ENCODE measurements at regions not wholly inside any gene's neighbourhood (a gene's known extent, or its start where the extent isn't known, plus 50 kb on each side); places are given as distances from the start of the nearest gene placed in this dataset.
A peak's percentile ranks its signal among the peaks of the same experiment; 100 is the strongest.
"Not testable (repeated sequence)": the region's sequence is repeated elsewhere in the genome, so short reads cannot be mapped to it uniquely, and the experiment has no call there.

DNA sequence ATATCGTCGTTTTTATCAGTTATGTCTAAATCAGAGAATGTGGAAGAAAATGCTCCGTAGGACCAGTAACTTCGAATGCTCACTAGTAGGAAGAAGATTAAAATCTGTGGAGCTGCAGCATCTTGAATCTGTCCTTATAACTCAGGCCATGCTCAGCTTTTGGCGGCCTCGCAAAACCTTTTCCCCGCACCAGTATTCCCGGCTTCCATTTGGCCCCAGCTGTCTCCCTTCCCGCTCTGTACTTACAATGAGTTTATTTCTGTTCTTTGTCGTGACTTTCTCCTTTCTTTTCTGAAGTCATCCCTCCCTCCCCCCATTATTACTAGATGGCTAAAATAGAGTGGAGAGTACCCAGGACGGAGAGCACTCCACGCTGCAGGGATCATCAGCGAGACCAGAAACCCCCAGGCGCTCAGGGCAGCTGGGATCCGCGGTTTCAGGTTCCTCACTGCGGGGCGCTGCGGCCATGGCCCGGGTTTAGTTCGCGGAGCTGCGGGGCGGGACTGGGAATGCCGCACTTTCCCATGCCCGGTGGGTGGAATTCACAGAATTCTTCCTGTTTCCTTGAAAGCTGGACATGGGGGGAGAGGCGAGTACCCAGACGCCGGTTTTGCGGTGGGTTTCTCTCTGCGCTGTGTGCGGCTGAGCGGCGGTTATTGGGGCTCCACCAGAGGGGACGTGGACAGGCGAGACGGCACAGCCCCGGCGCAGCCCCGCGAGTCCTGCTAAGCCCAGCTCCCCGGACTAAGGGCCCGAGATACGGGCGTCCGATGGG, 183.5 kb downstream of the POM121L12 start:
- no peak overlapping the region for H3K27ac ChIP-seq
- ATAC-seq (ENCODE audit: low FRiP score in 2 of 2), result peak; percentile 32 to 63
- H3K4me1 ChIP-seq, result peaks cover 0 to 5% (median 0%) of the 10 kb centered on the region in 4 donors
- no peaks in the 10 kb centered on the region for H3K36me3 ChIP-seq
- H3K9me3 ChIP-seq, result peaks cover 7 to 22% (median 19%) of the 10 kb centered on the region in 4 donors
- DNase-seq, result peak in 1 of 2 donors; percentile 67
- no peak for TF ChIP-seq POLR2A (IDR thresholded peaks at IDR 0.05)
- no peak for TF ChIP-seq EP300 (IDR thresholded peaks at IDR 0.05)
- TF ChIP-seq POLR2AphosphoS5 (IDR thresholded peaks at IDR 0.05), result no peak
- TF ChIP-seq, protein P1, sequence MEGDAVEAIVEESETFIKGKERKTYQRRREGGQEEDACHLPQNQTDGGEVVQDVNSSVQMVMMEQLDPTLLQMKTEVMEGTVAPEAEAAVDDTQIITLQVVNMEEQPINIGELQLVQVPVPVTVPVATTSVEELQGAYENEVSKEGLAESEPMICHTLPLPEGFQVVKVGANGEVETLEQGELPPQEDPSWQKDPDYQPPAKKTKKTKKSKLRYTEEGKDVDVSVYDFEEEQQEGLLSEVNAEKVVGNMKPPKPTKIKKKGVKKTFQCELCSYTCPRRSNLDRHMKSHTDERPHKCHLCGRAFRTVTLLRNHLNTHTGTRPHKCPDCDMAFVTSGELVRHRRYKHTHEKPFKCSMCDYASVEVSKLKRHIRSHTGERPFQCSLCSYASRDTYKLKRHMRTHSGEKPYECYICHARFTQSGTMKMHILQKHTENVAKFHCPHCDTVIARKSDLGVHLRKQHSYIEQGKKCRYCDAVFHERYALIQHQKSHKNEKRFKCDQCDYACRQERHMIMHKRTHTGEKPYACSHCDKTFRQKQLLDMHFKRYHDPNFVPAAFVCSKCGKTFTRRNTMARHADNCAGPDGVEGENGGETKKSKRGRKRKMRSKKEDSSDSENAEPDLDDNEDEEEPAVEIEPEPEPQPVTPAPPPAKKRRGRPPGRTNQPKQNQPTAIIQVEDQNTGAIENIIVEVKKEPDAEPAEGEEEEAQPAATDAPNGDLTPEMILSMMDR (IDR thresholded peaks at IDR 0.05), result no peak
- peak overlapping the region in 2 of 4 donors; percentile 1 to 21 for H3K4me3 ChIP-seq
- no peaks in the 10 kb centered on the region for H3K27me3 ChIP-seq
- WGBS, 2 donors, result 20% methylated on average over 26 to 29 of the region's 46 CpGs

DNA sequence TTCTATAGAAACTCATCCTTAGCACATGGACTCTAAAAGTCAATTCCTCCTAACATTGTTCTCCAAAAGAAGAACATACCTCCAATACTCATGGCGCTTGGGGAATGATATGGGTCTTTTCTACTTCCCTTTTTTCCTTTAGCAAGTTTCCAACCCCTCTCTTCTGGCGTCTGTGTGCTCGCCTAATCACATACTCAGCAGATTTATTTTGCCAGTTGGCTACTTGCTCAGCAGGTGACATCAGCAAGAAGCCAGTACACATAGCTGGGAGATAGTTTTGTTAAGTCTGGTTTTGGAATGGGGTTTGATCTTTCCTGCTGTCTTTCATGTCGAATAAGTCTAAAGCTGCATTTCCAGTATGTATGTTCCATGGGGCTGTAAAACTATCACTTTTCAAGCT, 193.8 kb downstream of the POM121L12 start:
- H3K36me3 ChIP-seq, result no peaks in the 10 kb centered on the region
- no peak for TF ChIP-seq POLR2AphosphoS5 (IDR thresholded peaks at IDR 0.05)
- TF ChIP-seq, protein P1 (IDR thresholded peaks at IDR 0.05), result no peak
- no peak for TF ChIP-seq EP300 (IDR thresholded peaks at IDR 0.05)
- no peak for TF ChIP-seq POLR2A (IDR thresholded peaks at IDR 0.05)
- ATAC-seq (ENCODE audit: low FRiP score in 2 of 2) (no peak), DNase-seq (no peak)
- no peaks in the 10 kb centered on the region for H3K4me1 ChIP-seq
- no peaks in the 10 kb centered on the region for H3K9me3 ChIP-seq
- 74 to 77% methylated on average over 4 of the region's 4 CpGs for WGBS, 2 donors
- H3K27ac ChIP-seq, result no peak overlapping the region
- H3K27me3 ChIP-seq, result no peaks in the 10 kb centered on the region
- no peak overlapping the region for H3K4me3 ChIP-seq

- Histone ChIP-seq H3K9me3 (no peaks in the 10 kb centered on the region), H3K27ac (no peak overlapping the region), H3K36me3 (no peaks in the 10 kb centered on the region), H3K4me3 (no peak overlapping the region), H3K4me1 (no peaks in the 10 kb centered on the region), H3K27me3 (no peaks in the 10 kb centered on the region)
- TF ChIP-seq, protein P1 (IDR thresholded peaks at IDR 0.05), result no peak
- TF ChIP-seq POLR2A (IDR thresholded peaks at IDR 0.05) (no peak), EP300 (IDR thresholded peaks at IDR 0.05) (no peak), POLR2AphosphoS5 (IDR thresholded peaks at IDR 0.05) (no peak)
- ATAC-seq (ENCODE audit: low FRiP score in 2 of 2) (no peak), DNase-seq (no peak)
- 45 to 48% methylated on average over 4 of the region's 4 CpGs for WGBS, 2 donors
These were observed 202.0 kb downstream of the POM121L12 start for GRCh38 chr7:53237344-53237913.

DNA sequence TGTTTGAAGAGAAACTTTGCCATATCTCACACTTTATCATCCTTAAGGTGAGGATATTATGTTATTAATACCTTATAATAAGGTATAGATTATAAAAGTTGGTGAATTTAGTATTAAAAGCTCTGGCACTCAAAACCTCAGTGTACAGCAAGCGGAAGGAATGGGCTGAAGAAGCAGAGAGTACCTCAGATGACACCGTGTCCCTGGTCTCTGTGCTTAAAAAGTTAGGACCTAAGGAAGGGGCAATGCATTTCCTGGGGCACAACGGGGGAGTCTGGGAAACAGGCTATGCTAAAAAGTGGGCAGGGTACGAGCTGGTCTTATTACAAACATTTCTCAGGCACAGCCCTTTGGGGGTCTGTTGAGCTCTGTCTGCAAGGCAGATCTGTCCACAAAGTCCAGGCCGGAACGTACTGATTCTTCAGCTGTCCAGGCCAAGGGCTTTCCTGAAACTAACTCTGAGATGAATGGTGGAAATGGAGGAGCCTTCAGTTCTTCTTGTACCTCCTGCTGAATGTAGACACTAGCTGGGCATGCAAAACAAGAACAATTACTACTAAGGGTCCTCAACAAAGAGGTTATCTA, 202.7 kb downstream of the POM121L12 start:
- DNase-seq (no peak), ATAC-seq (ENCODE audit: low FRiP score in 2 of 2) (no peak)
- H3K27me3 ChIP-seq, result no peaks in the 10 kb centered on the region
- no peak overlapping the region for H3K4me3 ChIP-seq
- no peaks in the 10 kb centered on the region for H3K36me3 ChIP-seq
- H3K27ac ChIP-seq, result no peak overlapping the region
- no peaks in the 10 kb centered on the region for H3K4me1 ChIP-seq
- TF ChIP-seq, protein P1 (IDR thresholded peaks at IDR 0.05), result no peak
- TF ChIP-seq POLR2AphosphoS5 (IDR thresholded peaks at IDR 0.05), result no peak
- no peak for TF ChIP-seq POLR2A (IDR thresholded peaks at IDR 0.05)
- TF ChIP-seq EP300 (IDR thresholded peaks at IDR 0.05), result no peak
- WGBS, 2 donors, result 80 to 85% methylated on average over 6 of the region's 6 CpGs
- H3K9me3 ChIP-seq, result no peaks in the 10 kb centered on the region

- not testable (repeated sequence) for H3K4me3 ChIP-seq; H3K9me3 ChIP-seq; DNase-seq; H3K36me3 ChIP-seq; H3K27ac ChIP-seq; H3K27me3 ChIP-seq; ATAC-seq (ENCODE audit: low FRiP score in 2 of 2); H3K4me1 ChIP-seq
- 67 to 71% methylated on average over 7 of the region's 7 CpGs for WGBS, 2 donors
These were observed 203.7 kb downstream of the POM121L12 start for GRCh38 chr7:53239151-53239550.
